Ovary (tissue), 3 donors: ENCODE measurements at regions not wholly inside any gene's neighbourhood (a gene's known extent, or its start where the extent isn't known, plus 50 kb on each side); places are given as distances from the start of the nearest gene placed in this dataset.

ENCODE experiments used
- CTCF ChIP-seq, 3 donors: fragments of 450-650 bp in 2 of 3; fragments of 200-600 bp in 1 of 3; IDR thresholded peaks; one replicate each; pipeline versions ENCODE4 v1.5.1 to v1.8.0; 2016 to 2022; ENCODE audit warnings: antibody characterized with exemption in 3 of 3, mild to moderate bottlenecking in 1 of 3
- EP300 ChIP-seq: sonication (generic); formaldehyde crosslinking; IDR thresholded peaks from one replicate; pipeline ENCODE4 v1.6.1; 2017; ENCODE audit warnings: antibody characterized with exemption
- POLR2A ChIP-seq: fragments of 450-650 bp; IDR thresholded peaks from one replicate; pipeline ENCODE4 v1.6.1; 2017; ENCODE audit warnings: antibody characterized with exemption, mild to moderate bottlenecking, moderate library complexity
- donor health status: DM: no; HTN: no; CAD: no.

- no peak for TF ChIP-seq CTCF (IDR thresholded peaks at IDR 0.05)
- TF ChIP-seq POLR2A = no peak
- no peak for TF ChIP-seq EP300
These were observed 100.7 kb upstream of the CARMIL1 start for GRCh38 chr6:25178336-25179035.
